HCT116 (cell line): ENCODE measurements at regions not wholly inside any gene's neighbourhood (a gene's known extent, or its start where the extent isn't known, plus 50 kb on each side); places are given as distances from the start of the nearest gene placed in this dataset.

Source experiments
- ATAC-seq: fragments of 200-7000 bp; cut with Tn5 transposase; 2 replicates; pipeline ENCODE4 v1.9.1; 2020; ENCODE audit warnings: mild to moderate bottlenecking, moderate library complexity
- BruUV-seq: library from RNA; stranded (reverse); fragments of 400-500 nt; replicated peaks from 2 replicates; lab custom pipeline; 2021; lab: Mats Ljungman, UMichigan
- CTCF ChIA-PET: fragments of 300-600 bp; sonication (Branson Sonifier 250); formaldehyde crosslinking; loops from one replicate; lab custom pipeline; 2021; ENCODE audit warnings: antibody characterized with exemption; lab: Charles Lee
- POLR2A ChIA-PET: fragments of 300-600, 350-600 bp; sonication (Branson Sonifier 250); formaldehyde crosslinking; loops from one replicate; lab custom pipeline; 2021; ENCODE audit warnings: antibody characterized with exemption; lab: Charles Lee
- RAD21 ChIA-PET, 2 experiments: fragments of 300-600 bp; sonication (Branson Sonifier 250); formaldehyde crosslinking; loops; one replicate each; lab custom pipeline; 2023; ENCODE audit warnings: low total read pairs in 2 of 2; ENCODE audit not compliant: uncharacterized antibody in 2 of 2, unreplicated experiment in 2 of 2, low non-redundant PET in 1 of 2; lab: Charles Lee
- DNase-seq: peaks from one replicate; pipeline ENCODE4 v3.0.0-alpha.2; 2010; ENCODE audit warnings: low read depth, low spot score
- H2AFZ ChIP-seq: fragments of 200-600 bp; shearing (Covaris generic), sonication (generic); 2 replicates; pipeline ENCODE4 v1.6.1; 2017; ENCODE audit warnings: low read depth, mixed run types, mixed read lengths, antibody characterized with exemption, low read length; ENCODE audit not compliant: poor library complexity, severe bottlenecking
- H3K27ac ChIP-seq: 2 replicates; pipeline ENCODE4 v1.5.1; 2012; ENCODE audit warnings: low read depth, low read length
- H3K27me3 ChIP-seq: fragments of 200-600 bp; sonication (generic); 2 replicates; pipeline ENCODE4 v1.6.1; 2016; ENCODE audit warnings: mixed run types, low read length, mixed read lengths; ENCODE audit not compliant: insufficient read depth
- H3K36me3 ChIP-seq, 2 experiments: fragments of 200-500 bp in 1 of 2; fragments of 200-600 bp in 1 of 2; sonication (Bioruptor generic) in 1 of 2; sonication (generic) in 1 of 2; 2 replicates each; pipeline versions ENCODE4 v1.5.1 to v1.6.1; 2014 to 2016; ENCODE audit warnings: low read length in 2 of 2, inconsistent platforms in 1 of 2, mixed read lengths in 1 of 2, mixed run types in 1 of 2; ENCODE audit not compliant: insufficient read depth in 2 of 2, control insufficient read depth in 1 of 2
- H3K4me1 ChIP-seq, 2 experiments: fragments of 200-600 bp in 1 of 2; sonication (generic) in 1 of 2; 2 replicates each; pipeline versions ENCODE4 v1.5.1 to v1.6.1; 2012 to 2017; ENCODE audit warnings: low read length in 2 of 2, inconsistent platforms in 1 of 2, mild to moderate bottlenecking in 1 of 2, mixed read lengths in 1 of 2, mixed run types in 1 of 2, moderate library complexity in 1 of 2; ENCODE audit not compliant: insufficient read depth in 2 of 2, control insufficient read depth in 1 of 2
- H3K4me2 ChIP-seq: fragments of 200-600 bp; sonication (generic); 2 replicates; pipeline ENCODE4 v1.6.1; 2017; ENCODE audit warnings: mixed run types, low read length, mixed read lengths
- H3K4me3 ChIP-seq, 2 experiments: fragments of 200-600 bp in 1 of 2; sonication (generic) in 1 of 2; replicated peaks in 1 of 2; 2 replicates each; pipeline ENCODE4 v1.5.1; 2011 to 2016; ENCODE audit warnings: low read length in 2 of 2, control low read depth in 1 of 2, low read depth in 1 of 2, mild to moderate bottlenecking in 1 of 2, mixed read lengths in 1 of 2, mixed run types in 1 of 2
- H3K79me2 ChIP-seq: fragments of 200-600 bp; sonication (generic); 2 replicates; pipeline ENCODE4 v1.6.1; 2017; ENCODE audit warnings: mild to moderate bottlenecking, mixed run types, low read length, moderate library complexity, mixed read lengths; ENCODE audit not compliant: insufficient read depth
- H3K9ac ChIP-seq: fragments of 200-600 bp; sonication (generic); 2 replicates; pipeline ENCODE4 v1.6.1; 2016; ENCODE audit warnings: low read length, mixed read lengths
- H3K9me2 ChIP-seq: fragments of 200-600 bp; sonication (generic), shearing (Covaris generic); 2 replicates; pipeline ENCODE4 v1.6.1; 2017; ENCODE audit warnings: mixed run types, mild to moderate bottlenecking, moderate library complexity; ENCODE audit not compliant: insufficient read depth
- H3K9me3 ChIP-seq, 2 experiments: fragments of 200-500 bp in 1 of 2; fragments of 200-600 bp in 1 of 2; sonication (Bioruptor generic) in 1 of 2; sonication (generic) in 1 of 2; 2 replicates each; pipeline ENCODE4 v1.6.1; 2014 to 2017; ENCODE audit warnings: low read length in 2 of 2, mixed read lengths in 2 of 2, inconsistent platforms in 1 of 2, low read depth in 1 of 2, mild to moderate bottlenecking in 1 of 2, mixed run types in 1 of 2, moderate library complexity in 1 of 2; ENCODE audit not compliant: control insufficient read depth in 1 of 2, insufficient read depth in 1 of 2
- H4K20me1 ChIP-seq: fragments of 200-600 bp; sonication (generic), shearing (Covaris generic); 2 replicates; pipeline ENCODE4 v1.6.1; 2017; ENCODE audit warnings: mixed run types, mild to moderate bottlenecking, moderate library complexity; ENCODE audit not compliant: insufficient read depth
- CBX3 ChIP-seq: IDR thresholded peaks from 2 replicates; pipeline ENCODE4 v1.6.1; 2012; ENCODE audit warnings: low read depth
- CEBPB ChIP-seq: IDR thresholded peaks from 2 replicates; pipeline ENCODE4 v1.6.1; 2012; ENCODE audit warnings: low read depth
- CTCF ChIP-seq, 3 experiments: fragments of 200-600 bp in 1 of 3; sonication (generic) in 1 of 3; IDR thresholded peaks in 2 of 3; conservative IDR thresholded peaks in 1 of 3; 2 replicates each; pipeline ENCODE4 v1.5.1; 2012 to 2017; ENCODE audit warnings: low read depth in 2 of 3, low read length in 2 of 3, antibody characterized with exemption in 1 of 3, borderline replicate concordance in 1 of 3, control low read depth in 1 of 3, mild to moderate bottlenecking in 1 of 3, mixed read lengths in 1 of 3, mixed run types in 1 of 3, moderate library complexity in 1 of 3; ENCODE audit not compliant: insufficient read depth in 1 of 3
- EGR1 ChIP-seq: IDR thresholded peaks from 2 replicates; pipeline ENCODE4 v1.6.1; 2012; ENCODE audit warnings: low read depth
- ELF1 ChIP-seq: IDR thresholded peaks from 2 replicates; pipeline ENCODE4 v1.6.1; 2012; ENCODE audit warnings: low read depth, borderline replicate concordance
- EZH2 ChIP-seq: fragments of 200-600 bp; sonication (generic); IDR thresholded peaks from 2 replicates; pipeline ENCODE4 v1.6.1; 2017; ENCODE audit warnings: antibody characterized with exemption, mixed run types
- EZH2phosphoT487 ChIP-seq: fragments of 200-600 bp; IDR thresholded peaks from 2 replicates; pipeline ENCODE4 v1.6.1; 2018; ENCODE audit warnings: antibody characterized with exemption, borderline replicate concordance
- FOSL1 ChIP-seq: IDR thresholded peaks from 2 replicates; pipeline ENCODE4 v1.6.1; 2012; ENCODE audit warnings: low read depth
- POLR2AphosphoS5 ChIP-seq: IDR thresholded peaks from 2 replicates; pipeline ENCODE4 v1.6.1; 2011; ENCODE audit warnings: mild to moderate bottlenecking, low read depth, low read length, moderate library complexity
- RAD21 ChIP-seq: IDR thresholded peaks from 2 replicates; pipeline ENCODE4 v1.6.1; 2012; ENCODE audit warnings: low read depth, mild to moderate bottlenecking
- SRF ChIP-seq: IDR thresholded peaks from 2 replicates; pipeline ENCODE4 v1.6.1; 2012; ENCODE audit warnings: low read depth
- TCF7L2 ChIP-seq: IDR thresholded peaks from 2 replicates; pipeline ENCODE4 v1.7.0; 2011; ENCODE audit warnings: borderline replicate concordance, inconsistent platforms; ENCODE audit not compliant: insufficient read depth, insufficient read length; ENCODE audit errors: extremely low read depth
- YY1 ChIP-seq: IDR thresholded peaks from 2 replicates; pipeline ENCODE4 v1.6.1; 2011; ENCODE audit warnings: low read length, low read depth, moderate library complexity, mild to moderate bottlenecking; ENCODE audit not compliant: insufficient replicate concordance; ENCODE audit errors: extremely low read depth
- intact Hi-C: fragments of 100-400 bp; cut with micrococcal nuclease; formaldehyde crosslinking; loops from 2 replicates; pipeline ENCODE4 v1.10.0; 2022

GRCh38 chr17:77832180-77832560 is 126.3 kb upstream of the TNRC6C start:
- CTCF ChIA-PET: no interaction called here
- H3K9ac ChIP-seq: no peak overlapping the region
- H3K4me1 ChIP-seq: peaks cover 37 to 57% of the 10 kb centered on the region in 2 experiments
- DNase-seq (no peak), ATAC-seq (no peak)
- no TSS peak for BruUV-seq
- no peaks in the 10 kb centered on the region for H3K9me3 ChIP-seq
- no peak overlapping the region for H3K4me3 ChIP-seq
- H3K9me2 ChIP-seq: no peaks in the 10 kb centered on the region
- H3K4me2 ChIP-seq: no peak overlapping the region
- no peak overlapping the region for H3K27ac ChIP-seq
- no peaks in the 10 kb centered on the region for H4K20me1 ChIP-seq
- RAD21 ChIA-PET: no interaction called here
- no peak overlapping the region for H2AFZ ChIP-seq
- H3K36me3 ChIP-seq: no peaks in the 10 kb centered on the region
- no peaks in the 10 kb centered on the region for H3K27me3 ChIP-seq
- intact Hi-C loops: no loop called here
- TF ChIP-seq FOSL1: no peak
- TF ChIP-seq POLR2AphosphoS5: no peak
- TF ChIP-seq RAD21: no peak
- TF ChIP-seq EZH2: no peak
- TF ChIP-seq EZH2phosphoT487: no peak
- TF ChIP-seq CTCF (IDR thresholded peaks at IDR 0.05 in 2 of 3, conservative IDR thresholded peaks at IDR 0.05 in 1 of 3; ENCODE audit: borderline replicate concordance in 1 of 3, insufficient read depth in 1 of 3, low read depth in 2 of 3, low read length in 2 of 3): no peak
- TF ChIP-seq SRF: no peak
- TF ChIP-seq CBX3: no peak
- TF ChIP-seq YY1: no peak
- no peak for TF ChIP-seq CEBPB
- TF ChIP-seq ELF1: no peak
- TF ChIP-seq EGR1: no peak
- TF ChIP-seq TCF7L2: no peak
- TF ChIP-seq, all 23 proteins: peak for 0
- POLR2A ChIA-PET: no interaction called here
- no peaks in the 10 kb centered on the region for H3K79me2 ChIP-seq
